ENCODE measurements at regions not wholly inside any gene's neighbourhood (a gene's known extent, or its start where the extent isn't known, plus 50 kb on each side); places are given as distances from the start of the nearest gene placed in this dataset.

- Histone ChIP-seq H3K27ac (ENCODE audit: low read depth, low read length, severe bottlenecking) (no peak overlapping the region), H3K4me3 (ENCODE audit: extremely low read depth, insufficient read depth, low read length, poor library complexity, severe bottlenecking) (no peak overlapping the region), H3K36me3 (ENCODE audit: control insufficient read depth, insufficient read depth, low read length) (no peaks in the 10 kb centered on the region), H3K4me1 (ENCODE audit: control insufficient read depth, insufficient read depth, low read length, poor library complexity, severe bottlenecking) (no peaks in the 10 kb centered on the region), H3K9me3 (ENCODE audit: control insufficient read depth, low read length) (no peaks in the 10 kb centered on the region)
Observed at GRCh38 chr12:68405343-68405781, 73.2 kb upstream of the MDM1 start.

GRCh38 chr12:68406134-68406576, 74.0 kb upstream of the MDM1 start:
- 55 to 70% methylated on average over 4 to 5 of the region's 5 CpGs for WGBS, 2 experiments (ENCODE audit: insufficient coverage in 2 of 2)
- no peak overlapping the region for H3K27ac ChIP-seq (ENCODE audit: low read depth, low read length, severe bottlenecking)
- no peaks in the 10 kb centered on the region for H3K4me1 ChIP-seq (ENCODE audit: control insufficient read depth, insufficient read depth, low read length, poor library complexity, severe bottlenecking)
- H3K9me3 ChIP-seq (ENCODE audit: control insufficient read depth, low read length): no peaks in the 10 kb centered on the region
- no peak overlapping the region for H3K4me3 ChIP-seq (ENCODE audit: extremely low read depth, insufficient read depth, low read length, poor library complexity, severe bottlenecking)
- H3K36me3 ChIP-seq (ENCODE audit: control insufficient read depth, insufficient read depth, low read length): no peaks in the 10 kb centered on the region

GRCh38 chr12:68406911-68407310, 74.7 kb upstream of the MDM1 start:
- Histone ChIP-seq H3K4me1 (ENCODE audit: control insufficient read depth, insufficient read depth, low read length, poor library complexity, severe bottlenecking) (no peaks in the 10 kb centered on the region), H3K9me3 (ENCODE audit: control insufficient read depth, low read length) (no peaks in the 10 kb centered on the region), H3K27ac (ENCODE audit: low read depth, low read length, severe bottlenecking) (no peak overlapping the region), H3K4me3 (ENCODE audit: extremely low read depth, insufficient read depth, low read length, poor library complexity, severe bottlenecking) (no peak overlapping the region), H3K36me3 (ENCODE audit: control insufficient read depth, insufficient read depth, low read length) (no peaks in the 10 kb centered on the region)
- 100% methylated on average over 2 of the region's 4 CpGs; no CpG with 5 or more reads in 1 of the 2 experiments for WGBS, 2 experiments (ENCODE audit: insufficient coverage in 2 of 2)

GRCh38 chr12:68410018-68410660, 78.0 kb upstream of the MDM1 start:
- Histone ChIP-seq H3K27ac (ENCODE audit: low read depth, low read length, severe bottlenecking) (no peak overlapping the region), H3K9me3 (ENCODE audit: control insufficient read depth, low read length) (no peaks in the 10 kb centered on the region), H3K4me1 (ENCODE audit: control insufficient read depth, insufficient read depth, low read length, poor library complexity, severe bottlenecking) (no peaks in the 10 kb centered on the region), H3K36me3 (ENCODE audit: control insufficient read depth, insufficient read depth, low read length) (no peaks in the 10 kb centered on the region), H3K4me3 (ENCODE audit: extremely low read depth, insufficient read depth, low read length, poor library complexity, severe bottlenecking) (no peak overlapping the region)
- WGBS, 2 experiments (ENCODE audit: insufficient coverage in 2 of 2): 90 to 98% methylated on average over 5 to 7 of the region's 11 CpGs

GRCh38 chr12:68411371-68411770, 79.2 kb upstream of the MDM1 start:
- no peaks in the 10 kb centered on the region for H3K4me1 ChIP-seq (ENCODE audit: control insufficient read depth, insufficient read depth, low read length, poor library complexity, severe bottlenecking)
- no peaks in the 10 kb centered on the region for H3K9me3 ChIP-seq (ENCODE audit: control insufficient read depth, low read length)
- no peaks in the 10 kb centered on the region for H3K36me3 ChIP-seq (ENCODE audit: control insufficient read depth, insufficient read depth, low read length)
- no peak overlapping the region for H3K27ac ChIP-seq (ENCODE audit: low read depth, low read length, severe bottlenecking)
- 89 to 98% methylated on average over 6 to 7 of the region's 9 CpGs for WGBS, 2 experiments (ENCODE audit: insufficient coverage in 2 of 2)
- no peak overlapping the region for H3K4me3 ChIP-seq (ENCODE audit: extremely low read depth, insufficient read depth, low read length, poor library complexity, severe bottlenecking)

- no peak overlapping the region for H3K27ac ChIP-seq (ENCODE audit: low read depth, low read length, severe bottlenecking)
- peaks cover 4% of the 10 kb centered on the region for H3K9me3 ChIP-seq (ENCODE audit: control insufficient read depth, low read length)
- H3K4me1 ChIP-seq (ENCODE audit: control insufficient read depth, insufficient read depth, low read length, poor library complexity, severe bottlenecking): no peaks in the 10 kb centered on the region
- no peak overlapping the region for H3K4me3 ChIP-seq (ENCODE audit: extremely low read depth, insufficient read depth, low read length, poor library complexity, severe bottlenecking)
- H3K36me3 ChIP-seq (ENCODE audit: control insufficient read depth, insufficient read depth, low read length): no peaks in the 10 kb centered on the region
- 100% methylated on average over 1 of the region's 2 CpGs; no CpG with 5 or more reads in 1 of the 2 experiments for WGBS, 2 experiments (ENCODE audit: insufficient coverage in 2 of 2)
Observed at GRCh38 chr12:68414988-68415387, 82.8 kb upstream of the MDM1 start.

GRCh38 chr12:68416350-68416749, 84.2 kb upstream of the MDM1 start:
- WGBS, 2 experiments (ENCODE audit: insufficient coverage in 2 of 2): 93 to 98% methylated on average over 4 of the region's 6 CpGs
- no peak overlapping the region for H3K27ac ChIP-seq (ENCODE audit: low read depth, low read length, severe bottlenecking)
- H3K4me1 ChIP-seq (ENCODE audit: control insufficient read depth, insufficient read depth, low read length, poor library complexity, severe bottlenecking): no peaks in the 10 kb centered on the region
- no peak overlapping the region for H3K4me3 ChIP-seq (ENCODE audit: extremely low read depth, insufficient read depth, low read length, poor library complexity, severe bottlenecking)
- peaks cover 4% of the 10 kb centered on the region for H3K9me3 ChIP-seq (ENCODE audit: control insufficient read depth, low read length)
- H3K36me3 ChIP-seq (ENCODE audit: control insufficient read depth, insufficient read depth, low read length): no peaks in the 10 kb centered on the region

- H3K36me3 ChIP-seq (ENCODE audit: control insufficient read depth, insufficient read depth, low read length): no peaks in the 10 kb centered on the region
- WGBS, 2 experiments (ENCODE audit: insufficient coverage in 2 of 2): 96 to 100% methylated on average over 4 to 5 of the region's 5 CpGs
- H3K9me3 ChIP-seq (ENCODE audit: control insufficient read depth, low read length): peaks cover 4% of the 10 kb centered on the region
- no peak overlapping the region for H3K27ac ChIP-seq (ENCODE audit: low read depth, low read length, severe bottlenecking)
- H3K4me3 ChIP-seq (ENCODE audit: extremely low read depth, insufficient read depth, low read length, poor library complexity, severe bottlenecking): no peak overlapping the region
- no peaks in the 10 kb centered on the region for H3K4me1 ChIP-seq (ENCODE audit: control insufficient read depth, insufficient read depth, low read length, poor library complexity, severe bottlenecking)
Observed at GRCh38 chr12:68416826-68417225, 84.7 kb upstream of the MDM1 start.

GRCh38 chr12:68418137-68418460, 85.9 kb upstream of the MDM1 start:
- H3K4me1 ChIP-seq (ENCODE audit: control insufficient read depth, insufficient read depth, low read length, poor library complexity, severe bottlenecking): no peaks in the 10 kb centered on the region
- peaks cover 4% of the 10 kb centered on the region for H3K9me3 ChIP-seq (ENCODE audit: control insufficient read depth, low read length)
- no peak overlapping the region for H3K4me3 ChIP-seq (ENCODE audit: extremely low read depth, insufficient read depth, low read length, poor library complexity, severe bottlenecking)
- H3K27ac ChIP-seq (ENCODE audit: low read depth, low read length, severe bottlenecking): no peak overlapping the region
- no peaks in the 10 kb centered on the region for H3K36me3 ChIP-seq (ENCODE audit: control insufficient read depth, insufficient read depth, low read length)

GRCh38 chr12:68420225-68421010, 88.3 kb upstream of the MDM1 start:
- Histone ChIP-seq H3K4me1 (ENCODE audit: control insufficient read depth, insufficient read depth, low read length, poor library complexity, severe bottlenecking) (no peaks in the 10 kb centered on the region), H3K4me3 (ENCODE audit: extremely low read depth, insufficient read depth, low read length, poor library complexity, severe bottlenecking) (no peak overlapping the region), H3K9me3 (ENCODE audit: control insufficient read depth, low read length) (peaks cover 4% of the 10 kb centered on the region), H3K36me3 (ENCODE audit: control insufficient read depth, insufficient read depth, low read length) (no peaks in the 10 kb centered on the region), H3K27ac (ENCODE audit: low read depth, low read length, severe bottlenecking) (peak overlapping the region; percentile 7)
- 77% methylated on average over 7 to 10 of the region's 11 CpGs for WGBS, 2 experiments (ENCODE audit: insufficient coverage in 2 of 2)

- 90 to 93% methylated on average over 2 to 3 of the region's 3 CpGs for WGBS, 2 experiments (ENCODE audit: insufficient coverage in 2 of 2)
- Histone ChIP-seq H3K27ac (ENCODE audit: low read depth, low read length, severe bottlenecking) (no peak overlapping the region), H3K4me3 (ENCODE audit: extremely low read depth, insufficient read depth, low read length, poor library complexity, severe bottlenecking) (no peak overlapping the region), H3K4me1 (ENCODE audit: control insufficient read depth, insufficient read depth, low read length, poor library complexity, severe bottlenecking) (no peaks in the 10 kb centered on the region), H3K36me3 (ENCODE audit: control insufficient read depth, insufficient read depth, low read length) (no peaks in the 10 kb centered on the region), H3K9me3 (ENCODE audit: control insufficient read depth, low read length) (peaks cover 4% of the 10 kb centered on the region)
Observed at GRCh38 chr12:68422159-68422558, 90.0 kb upstream of the MDM1 start.
